ENCODE measurements at regions not wholly inside any gene's neighbourhood (a gene's known extent, or its start where the extent isn't known, plus 50 kb on each side); places are given as distances from the start of the nearest gene placed in this dataset.

DNA sequence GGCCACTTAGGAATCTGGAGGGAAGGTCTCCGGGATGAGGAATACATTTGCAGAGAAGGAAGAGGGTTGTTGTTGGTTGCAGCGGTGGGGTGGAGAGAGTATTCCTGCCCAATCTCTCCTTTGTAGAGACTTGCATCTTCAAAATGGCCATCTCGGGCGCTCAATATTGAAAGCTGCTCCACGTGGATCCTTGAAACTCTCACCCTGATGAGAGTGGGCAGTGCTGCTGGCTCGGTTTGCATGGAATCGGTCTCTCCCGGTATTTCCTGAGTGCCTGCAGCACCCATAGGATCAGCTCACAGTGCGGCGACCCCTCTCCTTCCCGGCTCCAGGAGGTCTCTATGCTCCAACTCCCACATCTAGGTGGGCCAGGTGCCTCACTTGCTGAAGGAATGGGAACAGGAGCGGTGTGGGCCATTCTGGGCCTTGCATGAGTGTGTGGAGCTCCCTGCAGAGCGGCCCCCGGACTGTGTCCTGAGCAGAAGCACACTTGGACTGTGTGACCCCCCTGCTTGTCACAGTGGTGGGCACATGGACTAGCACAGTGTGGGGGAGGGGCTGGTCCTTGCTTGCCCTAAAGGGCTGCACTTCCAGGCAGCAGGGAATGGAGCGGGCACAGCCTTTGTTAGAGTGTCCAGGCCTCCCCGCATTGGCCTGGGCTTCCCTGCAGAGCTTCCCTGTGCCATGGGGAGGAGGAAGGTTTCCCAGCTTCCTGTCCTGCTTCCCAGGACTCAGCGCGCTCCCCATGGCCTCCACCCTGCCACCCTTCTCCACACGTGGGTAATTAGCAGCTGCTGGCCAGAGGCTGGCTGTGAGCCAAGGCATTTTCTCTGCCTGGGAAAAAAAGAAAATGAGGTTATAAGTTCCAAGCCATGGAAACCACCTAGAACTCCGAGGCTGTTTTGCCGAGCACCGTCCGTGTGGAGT lies 139.3 kb downstream of the IRF8 start:
- DNase-seq (ENCODE audit: low read depth), result no peak
- TF ChIP-seq, protein P1, sequence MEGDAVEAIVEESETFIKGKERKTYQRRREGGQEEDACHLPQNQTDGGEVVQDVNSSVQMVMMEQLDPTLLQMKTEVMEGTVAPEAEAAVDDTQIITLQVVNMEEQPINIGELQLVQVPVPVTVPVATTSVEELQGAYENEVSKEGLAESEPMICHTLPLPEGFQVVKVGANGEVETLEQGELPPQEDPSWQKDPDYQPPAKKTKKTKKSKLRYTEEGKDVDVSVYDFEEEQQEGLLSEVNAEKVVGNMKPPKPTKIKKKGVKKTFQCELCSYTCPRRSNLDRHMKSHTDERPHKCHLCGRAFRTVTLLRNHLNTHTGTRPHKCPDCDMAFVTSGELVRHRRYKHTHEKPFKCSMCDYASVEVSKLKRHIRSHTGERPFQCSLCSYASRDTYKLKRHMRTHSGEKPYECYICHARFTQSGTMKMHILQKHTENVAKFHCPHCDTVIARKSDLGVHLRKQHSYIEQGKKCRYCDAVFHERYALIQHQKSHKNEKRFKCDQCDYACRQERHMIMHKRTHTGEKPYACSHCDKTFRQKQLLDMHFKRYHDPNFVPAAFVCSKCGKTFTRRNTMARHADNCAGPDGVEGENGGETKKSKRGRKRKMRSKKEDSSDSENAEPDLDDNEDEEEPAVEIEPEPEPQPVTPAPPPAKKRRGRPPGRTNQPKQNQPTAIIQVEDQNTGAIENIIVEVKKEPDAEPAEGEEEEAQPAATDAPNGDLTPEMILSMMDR (IDR thresholded peaks at IDR 0.05; ENCODE audit: low read depth, low read length, missing control alignments), result no peak
- H3K4me3 ChIP-seq (ENCODE audit: low read depth, low read length), result no peak overlapping the region

DNA sequence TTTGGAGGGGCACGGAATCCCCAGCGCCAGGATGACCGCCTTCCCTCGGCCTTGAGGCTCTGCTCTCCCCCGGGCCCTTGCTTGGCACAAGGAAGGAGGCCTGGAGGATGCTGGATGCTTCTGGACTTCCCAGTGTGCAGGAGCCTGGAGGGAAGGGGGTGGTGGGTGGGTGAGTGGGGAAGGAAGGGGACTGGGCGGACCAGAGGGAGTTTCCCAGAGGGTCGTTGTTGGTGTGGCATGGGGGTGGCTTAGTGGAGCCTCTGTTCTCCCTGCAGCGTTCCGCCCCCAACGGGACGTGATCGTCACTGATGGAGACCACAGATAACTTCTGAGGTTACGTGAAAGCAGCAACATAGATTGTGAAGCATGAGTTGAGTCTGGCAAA lies 140.0 kb downstream of the IRF8 start:
- no peak overlapping the region for H3K4me3 ChIP-seq (ENCODE audit: low read depth, low read length)
- no peak for DNase-seq (ENCODE audit: low read depth)
- TF ChIP-seq, protein P1 (IDR thresholded peaks at IDR 0.05; ENCODE audit: low read depth, low read length, missing control alignments), result no peak

DNA sequence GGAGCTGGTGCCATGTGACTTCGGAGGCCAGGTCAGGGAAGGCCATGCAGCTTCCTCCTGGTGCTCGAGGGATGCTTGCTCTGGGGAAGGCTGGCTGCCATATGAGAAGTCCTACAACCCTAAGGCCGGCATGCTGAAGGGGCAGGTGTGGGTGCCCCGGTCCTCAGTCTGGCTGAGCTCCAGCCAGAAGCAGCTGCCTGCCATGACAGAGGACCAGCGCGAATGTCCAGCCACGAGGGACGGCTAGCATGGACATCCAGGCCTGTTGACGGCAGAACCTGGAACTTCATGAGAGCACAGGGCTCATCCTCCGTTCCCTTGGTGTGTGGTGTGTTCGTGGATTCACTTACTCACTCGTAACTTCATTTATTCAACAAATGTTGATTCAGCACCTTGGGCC lies 140.6 kb downstream of the IRF8 start:
- TF ChIP-seq, protein P1 (IDR thresholded peaks at IDR 0.05; ENCODE audit: low read depth, low read length, missing control alignments), result no peak
- DNase-seq (ENCODE audit: low read depth), result no peak
- H3K4me3 ChIP-seq (ENCODE audit: low read depth, low read length), result no peak overlapping the region

DNA sequence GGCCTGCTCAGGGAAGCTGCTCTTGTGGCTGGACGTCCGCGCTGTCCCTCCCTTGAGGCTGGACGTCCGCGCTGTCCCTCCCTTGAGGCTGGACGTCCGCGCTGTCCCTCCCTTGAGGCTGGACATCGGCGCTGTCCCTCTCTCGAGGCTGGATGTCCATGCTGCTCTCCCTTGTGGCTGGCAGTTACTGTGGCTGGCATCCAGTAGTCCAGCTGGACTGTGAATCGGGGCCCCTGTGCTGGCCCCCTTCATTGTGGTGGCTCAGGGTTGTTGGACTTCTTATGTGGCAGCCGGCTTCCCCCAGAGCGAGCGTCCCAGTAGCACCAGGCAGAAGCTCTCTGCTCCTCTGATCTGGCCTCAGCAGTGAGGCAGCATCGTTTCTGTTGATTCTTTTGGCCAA lies 141.5 kb downstream of the IRF8 start:
- DNase-seq (ENCODE audit: low read depth), result no peak
- TF ChIP-seq, protein P1 (IDR thresholded peaks at IDR 0.05; ENCODE audit: low read depth, low read length, missing control alignments), result no peak

DNA sequence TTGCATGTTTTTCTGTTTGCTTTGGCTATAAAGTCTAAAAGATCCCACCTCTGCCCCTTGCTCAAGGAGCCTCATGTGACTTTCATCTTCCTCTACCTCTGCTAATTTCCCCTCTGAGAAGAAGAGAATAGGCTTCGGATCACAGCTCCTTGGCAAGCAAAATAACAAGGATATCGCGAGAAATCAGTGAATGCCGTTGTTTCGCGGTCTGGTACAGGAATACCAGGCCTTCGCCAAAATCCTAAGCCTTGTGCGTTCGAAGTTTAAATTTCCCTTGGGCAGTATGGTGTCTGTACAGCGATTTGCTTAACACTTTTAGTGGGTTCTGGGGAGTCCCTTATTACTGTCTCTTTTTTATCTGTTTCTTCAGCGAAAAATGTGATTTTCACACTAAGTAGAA lies 142.3 kb downstream of the IRF8 start:
- no peak overlapping the region for H3K4me3 ChIP-seq (ENCODE audit: low read depth, low read length)
- TF ChIP-seq, protein P1 (IDR thresholded peaks at IDR 0.05; ENCODE audit: low read depth, low read length, missing control alignments), result no peak
- no peak for DNase-seq (ENCODE audit: low read depth)

More for the DNA sequence above, 141.5 kb downstream of the IRF8 start:
- H3K4me3 ChIP-seq (ENCODE audit: low read depth, low read length), result no peak overlapping the region

DNA sequence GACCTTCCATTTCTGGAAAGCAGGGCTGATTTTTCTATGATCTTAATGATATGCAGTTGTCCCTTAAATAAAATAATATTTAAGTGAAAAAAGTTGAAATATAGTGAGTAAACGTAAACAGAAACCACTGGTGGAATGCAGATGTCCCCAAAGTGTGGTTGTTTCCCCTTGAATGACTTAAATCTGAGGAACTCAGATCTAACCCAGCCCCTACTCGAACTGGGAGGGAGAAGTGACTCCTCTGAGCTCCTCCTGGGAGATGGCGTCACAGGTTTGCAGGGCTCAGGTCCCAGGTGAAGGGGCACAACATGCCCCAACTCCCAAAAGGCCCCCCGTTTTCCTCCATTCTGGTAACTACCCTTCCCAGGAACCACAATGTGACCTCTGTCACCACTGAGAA lies 142.8 kb downstream of the IRF8 start:
- DNase-seq (ENCODE audit: low read depth), result no peak
- TF ChIP-seq, protein P1 (IDR thresholded peaks at IDR 0.05; ENCODE audit: low read depth, low read length, missing control alignments), result no peak

DNA sequence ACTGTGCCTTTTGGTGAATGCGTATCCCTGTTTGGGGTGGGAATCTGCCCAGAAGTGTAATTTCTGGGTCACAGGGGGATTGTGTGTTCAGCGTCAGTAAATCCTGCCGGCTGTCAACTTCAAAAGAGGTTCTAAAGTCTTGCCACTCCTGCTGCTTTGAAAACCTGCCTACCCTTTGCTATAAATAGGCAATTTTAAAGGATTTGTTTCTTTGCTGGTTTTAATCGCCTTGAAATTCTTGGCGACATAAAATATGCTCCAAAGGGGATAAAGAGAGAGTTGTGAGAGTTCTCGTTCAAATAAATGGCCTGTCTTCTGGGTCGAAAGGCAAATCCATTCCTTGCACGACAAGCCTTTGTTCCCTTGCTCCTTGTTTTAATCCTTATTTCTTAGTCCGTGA lies 143.4 kb downstream of the IRF8 start:
- DNase-seq (ENCODE audit: low read depth), result no peak
- TF ChIP-seq, protein P1 (IDR thresholded peaks at IDR 0.05; ENCODE audit: low read depth, low read length, missing control alignments), result no peak

More for the DNA sequence above, 142.8 kb downstream of the IRF8 start:
- H3K4me3 ChIP-seq (ENCODE audit: low read depth, low read length), result no peak overlapping the region

More for the DNA sequence above, 143.4 kb downstream of the IRF8 start:
- no peak overlapping the region for H3K4me3 ChIP-seq (ENCODE audit: low read depth, low read length)

Data from GM12864 (cell line).